ENCODE measurements at regions not wholly inside any gene's neighbourhood (a gene's known extent, or its start where the extent isn't known, plus 50 kb on each side); places are given as distances from the start of the nearest gene placed in this dataset.

GRCh38 chr15:96176831-96177230, 153.7 kb upstream of the NR2F2 start (continued):
- TF ChIP-seq, protein P1, sequence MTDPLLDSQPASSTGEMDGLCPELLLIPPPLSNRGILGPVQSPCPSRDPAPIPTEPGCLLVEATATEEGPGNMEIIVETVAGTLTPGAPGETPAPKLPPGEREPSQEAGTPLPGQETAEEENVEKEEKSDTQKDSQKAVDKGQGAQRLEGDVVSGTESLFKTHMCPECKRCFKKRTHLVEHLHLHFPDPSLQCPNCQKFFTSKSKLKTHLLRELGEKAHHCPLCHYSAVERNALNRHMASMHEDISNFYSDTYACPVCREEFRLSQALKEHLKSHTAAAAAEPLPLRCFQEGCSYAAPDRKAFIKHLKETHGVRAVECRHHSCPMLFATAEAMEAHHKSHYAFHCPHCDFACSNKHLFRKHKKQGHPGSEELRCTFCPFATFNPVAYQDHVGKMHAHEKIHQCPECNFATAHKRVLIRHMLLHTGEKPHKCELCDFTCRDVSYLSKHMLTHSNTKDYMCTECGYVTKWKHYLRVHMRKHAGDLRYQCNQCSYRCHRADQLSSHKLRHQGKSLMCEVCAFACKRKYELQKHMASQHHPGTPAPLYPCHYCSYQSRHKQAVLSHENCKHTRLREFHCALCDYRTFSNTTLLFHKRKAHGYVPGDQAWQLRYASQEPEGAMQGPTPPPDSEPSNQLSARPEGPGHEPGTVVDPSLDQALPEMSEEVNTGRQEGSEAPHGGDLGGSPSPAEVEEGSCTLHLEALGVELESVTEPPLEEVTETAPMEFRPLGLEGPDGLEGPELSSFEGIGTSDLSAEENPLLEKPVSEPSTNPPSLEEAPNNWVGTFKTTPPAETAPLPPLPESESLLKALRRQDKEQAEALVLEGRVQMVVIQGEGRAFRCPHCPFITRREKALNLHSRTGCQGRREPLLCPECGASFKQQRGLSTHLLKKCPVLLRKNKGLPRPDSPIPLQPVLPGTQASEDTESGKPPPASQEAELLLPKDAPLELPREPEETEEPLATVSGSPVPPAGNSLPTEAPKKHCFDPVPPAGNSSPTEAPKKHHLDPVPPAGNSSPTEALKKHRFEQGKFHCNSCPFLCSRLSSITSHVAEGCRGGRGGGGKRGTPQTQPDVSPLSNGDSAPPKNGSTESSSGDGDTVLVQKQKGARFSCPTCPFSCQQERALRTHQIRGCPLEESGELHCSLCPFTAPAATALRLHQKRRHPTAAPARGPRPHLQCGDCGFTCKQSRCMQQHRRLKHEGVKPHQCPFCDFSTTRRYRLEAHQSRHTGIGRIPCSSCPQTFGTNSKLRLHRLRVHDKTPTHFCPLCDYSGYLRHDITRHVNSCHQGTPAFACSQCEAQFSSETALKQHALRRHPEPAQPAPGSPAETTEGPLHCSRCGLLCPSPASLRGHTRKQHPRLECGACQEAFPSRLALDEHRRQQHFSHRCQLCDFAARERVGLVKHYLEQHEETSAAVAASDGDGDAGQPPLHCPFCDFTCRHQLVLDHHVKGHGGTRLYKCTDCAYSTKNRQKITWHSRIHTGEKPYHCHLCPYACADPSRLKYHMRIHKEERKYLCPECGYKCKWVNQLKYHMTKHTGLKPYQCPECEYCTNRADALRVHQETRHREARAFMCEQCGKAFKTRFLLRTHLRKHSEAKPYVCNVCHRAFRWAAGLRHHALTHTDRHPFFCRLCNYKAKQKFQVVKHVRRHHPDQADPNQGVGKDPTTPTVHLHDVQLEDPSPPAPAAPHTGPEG (CRISPR knock-in tag; IDR thresholded peaks at IDR 0.05), result no peak
- no peak for TF ChIP-seq POGZ (CRISPR knock-in tag; IDR thresholded peaks at IDR 0.05)
- TF ChIP-seq HBP1 (CRISPR knock-in tag; IDR thresholded peaks at IDR 0.05; ENCODE audit: low read depth), result no peak
- TF ChIP-seq, protein P2, sequence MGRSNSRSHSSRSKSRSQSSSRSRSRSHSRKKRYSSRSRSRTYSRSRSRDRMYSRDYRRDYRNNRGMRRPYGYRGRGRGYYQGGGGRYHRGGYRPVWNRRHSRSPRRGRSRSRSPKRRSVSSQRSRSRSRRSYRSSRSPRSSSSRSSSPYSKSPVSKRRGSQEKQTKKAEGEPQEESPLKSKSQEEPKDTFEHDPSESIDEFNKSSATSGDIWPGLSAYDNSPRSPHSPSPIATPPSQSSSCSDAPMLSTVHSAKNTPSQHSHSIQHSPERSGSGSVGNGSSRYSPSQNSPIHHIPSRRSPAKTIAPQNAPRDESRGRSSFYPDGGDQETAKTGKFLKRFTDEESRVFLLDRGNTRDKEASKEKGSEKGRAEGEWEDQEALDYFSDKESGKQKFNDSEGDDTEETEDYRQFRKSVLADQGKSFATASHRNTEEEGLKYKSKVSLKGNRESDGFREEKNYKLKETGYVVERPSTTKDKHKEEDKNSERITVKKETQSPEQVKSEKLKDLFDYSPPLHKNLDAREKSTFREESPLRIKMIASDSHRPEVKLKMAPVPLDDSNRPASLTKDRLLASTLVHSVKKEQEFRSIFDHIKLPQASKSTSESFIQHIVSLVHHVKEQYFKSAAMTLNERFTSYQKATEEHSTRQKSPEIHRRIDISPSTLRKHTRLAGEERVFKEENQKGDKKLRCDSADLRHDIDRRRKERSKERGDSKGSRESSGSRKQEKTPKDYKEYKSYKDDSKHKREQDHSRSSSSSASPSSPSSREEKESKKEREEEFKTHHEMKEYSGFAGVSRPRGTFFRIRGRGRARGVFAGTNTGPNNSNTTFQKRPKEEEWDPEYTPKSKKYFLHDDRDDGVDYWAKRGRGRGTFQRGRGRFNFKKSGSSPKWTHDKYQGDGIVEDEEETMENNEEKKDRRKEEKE (IDR thresholded peaks at IDR 0.05), result no peak
- TF ChIP-seq ZNF547 (CRISPR knock-in tag; IDR thresholded peaks at IDR 0.05), result no peak
- TF ChIP-seq, protein P3, sequence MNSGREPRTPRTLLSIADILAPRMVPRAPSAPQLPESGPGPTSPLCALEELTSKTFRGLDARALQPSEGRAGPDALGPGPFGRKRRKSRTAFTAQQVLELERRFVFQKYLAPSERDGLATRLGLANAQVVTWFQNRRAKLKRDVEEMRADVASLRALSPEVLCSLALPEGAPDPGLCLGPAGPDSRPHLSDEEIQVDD (CRISPR knock-in tag; IDR thresholded peaks at IDR 0.05; ENCODE audit: borderline replicate concordance), result no peak
